Activated naive CD4-positive, alpha-beta T cell treated with anti-CD3 and anti-CD28 coated beads, Interleukin-2, amount 10 ng/mL, durations not matched to agents 7 days and 5 days (primary cell): ENCODE measurements at regions not wholly inside any gene's neighbourhood (a gene's known extent, or its start where the extent isn't known, plus 50 kb on each side); places are given as distances from the start of the nearest gene placed in this dataset.

ENCODE experiments used
- CTCF ChIA-PET: fragments of 350-600 bp; sonication (Branson Sonifier 250); formaldehyde crosslinking; loops from one replicate; lab custom pipeline; 2021; ENCODE audit warnings: antibody characterized with exemption; lab: Charles Lee
- DNase-seq: peaks from one replicate; pipeline ENCODE4 v3.0.0-alpha.2; 2020
- H3K27ac Mint-ChIP-seq: one replicate; pipeline ENCODE4 v1.8.0; 2021; ENCODE audit warnings: mild to moderate bottlenecking, moderate library complexity, mixed read lengths
- H3K27me3 Mint-ChIP-seq: one replicate; pipeline ENCODE4 v1.8.0; 2021; ENCODE audit warnings: mild to moderate bottlenecking, mixed read lengths
- H3K36me3 Mint-ChIP-seq: one replicate; pipeline ENCODE4 v1.8.0; 2021; ENCODE audit warnings: mixed read lengths
- H3K4me1 Mint-ChIP-seq: one replicate; pipeline ENCODE4 v1.8.0; 2021; ENCODE audit warnings: mixed read lengths
- H3K4me3 Mint-ChIP-seq: one replicate; pipeline ENCODE4 v1.8.0; 2021; ENCODE audit warnings: mild to moderate bottlenecking, moderate library complexity, mixed read lengths
- H3K9me3 Mint-ChIP-seq: one replicate; pipeline ENCODE4 v1.8.0; 2021; ENCODE audit warnings: mixed read lengths

DNA sequence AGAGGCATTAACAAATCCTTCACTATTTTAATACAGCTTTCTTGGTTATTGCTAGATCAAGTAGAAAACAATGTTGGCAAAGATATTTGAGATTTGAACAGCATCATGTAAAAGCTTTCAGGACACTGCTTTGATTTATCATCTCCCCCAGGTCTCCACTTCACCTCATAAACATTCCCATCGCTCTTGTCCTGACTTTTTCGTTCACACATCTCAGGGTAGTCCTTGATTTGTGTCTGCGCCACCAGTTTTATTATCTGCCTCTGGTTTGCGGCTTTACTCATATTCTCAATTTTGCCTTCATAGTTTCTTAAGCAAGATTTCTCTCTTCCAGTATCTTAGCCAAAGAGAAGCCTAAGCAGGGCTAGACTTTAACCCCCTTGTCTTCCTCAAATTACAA, 63.5 kb upstream of the ROR1 start:
- Mint-ChIP-seq H3K4me3 (no peak overlapping the region), H3K27ac (no peak overlapping the region), H3K4me1 (no peaks in the 10 kb centered on the region), H3K27me3 (peaks cover 14% of the 10 kb centered on the region), H3K36me3 (no peaks in the 10 kb centered on the region), H3K9me3 (no peaks in the 10 kb centered on the region)
- CTCF ChIA-PET: no interaction called here
- DNase-seq: no peak

DNA sequence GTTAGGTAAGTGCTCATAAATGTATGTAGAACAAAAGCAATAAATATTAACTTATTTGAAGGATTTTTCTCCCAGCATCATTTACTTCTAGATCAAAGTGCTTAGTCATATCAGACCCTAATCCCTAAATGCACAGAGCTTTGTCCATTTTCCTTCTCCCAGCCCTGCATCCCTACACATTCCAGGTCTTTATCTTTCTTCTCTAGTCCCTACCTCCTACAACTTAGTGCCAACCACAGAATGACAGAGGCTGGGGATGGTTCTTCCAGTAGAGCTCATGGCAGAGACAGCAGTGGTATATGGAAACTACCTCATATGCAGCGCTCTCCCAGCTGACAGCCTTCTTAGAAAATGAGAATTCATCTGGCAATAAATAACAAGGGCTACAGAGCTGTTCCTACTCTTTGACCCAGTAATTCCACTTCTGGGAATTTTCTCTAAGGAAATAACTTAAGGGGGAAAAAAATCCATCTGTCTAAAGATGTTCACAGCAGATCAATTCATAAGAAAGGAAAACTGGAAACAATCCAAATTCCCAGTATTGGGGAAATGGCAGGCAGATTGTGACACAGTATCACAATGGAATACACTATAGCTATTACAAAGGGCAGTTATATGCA, 62.9 kb upstream of the ROR1 start:
- peaks cover 18% of the 10 kb centered on the region for H3K27me3 Mint-ChIP-seq
- no peaks in the 10 kb centered on the region for H3K9me3 Mint-ChIP-seq
- H3K4me3 Mint-ChIP-seq: no peak overlapping the region
- CTCF ChIA-PET: no interaction called here
- DNase-seq: no peak
- no peaks in the 10 kb centered on the region for H3K36me3 Mint-ChIP-seq
- no peak overlapping the region for H3K27ac Mint-ChIP-seq
- no peaks in the 10 kb centered on the region for H3K4me1 Mint-ChIP-seq

DNA sequence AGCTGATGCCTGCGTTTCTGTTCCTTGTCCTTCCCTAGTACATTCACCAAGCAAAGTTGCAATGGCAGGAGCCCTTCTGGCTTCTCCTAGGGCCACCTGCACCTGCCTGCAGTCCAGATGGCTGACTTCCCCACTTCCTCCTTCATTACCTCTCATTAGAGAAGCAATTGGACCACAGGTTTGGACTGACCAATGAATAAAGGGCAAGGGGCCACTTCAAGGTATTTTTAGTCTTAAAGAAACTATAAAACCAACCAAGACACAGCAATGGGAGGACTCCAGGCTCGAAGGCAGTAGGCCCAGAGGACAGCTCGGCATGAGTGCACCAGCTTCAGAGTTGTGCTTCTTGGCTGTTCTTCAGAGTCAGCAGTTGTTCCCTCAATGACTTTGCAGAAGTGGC, 60.8 kb upstream of the ROR1 start:
- no peaks in the 10 kb centered on the region for H3K4me1 Mint-ChIP-seq
- no peaks in the 10 kb centered on the region for H3K36me3 Mint-ChIP-seq
- peaks cover 18% of the 10 kb centered on the region for H3K27me3 Mint-ChIP-seq
- no peak overlapping the region for H3K27ac Mint-ChIP-seq
- H3K4me3 Mint-ChIP-seq: no peak overlapping the region
- no peaks in the 10 kb centered on the region for H3K9me3 Mint-ChIP-seq
- no peak for DNase-seq
- CTCF ChIA-PET: interaction anchor here (0.5 to 0.8 kb wide), 2 partner anchors 21 to 1254 kb away, joined by 3 read pairs; no protein-coding TSS in a partner anchor

DNA sequence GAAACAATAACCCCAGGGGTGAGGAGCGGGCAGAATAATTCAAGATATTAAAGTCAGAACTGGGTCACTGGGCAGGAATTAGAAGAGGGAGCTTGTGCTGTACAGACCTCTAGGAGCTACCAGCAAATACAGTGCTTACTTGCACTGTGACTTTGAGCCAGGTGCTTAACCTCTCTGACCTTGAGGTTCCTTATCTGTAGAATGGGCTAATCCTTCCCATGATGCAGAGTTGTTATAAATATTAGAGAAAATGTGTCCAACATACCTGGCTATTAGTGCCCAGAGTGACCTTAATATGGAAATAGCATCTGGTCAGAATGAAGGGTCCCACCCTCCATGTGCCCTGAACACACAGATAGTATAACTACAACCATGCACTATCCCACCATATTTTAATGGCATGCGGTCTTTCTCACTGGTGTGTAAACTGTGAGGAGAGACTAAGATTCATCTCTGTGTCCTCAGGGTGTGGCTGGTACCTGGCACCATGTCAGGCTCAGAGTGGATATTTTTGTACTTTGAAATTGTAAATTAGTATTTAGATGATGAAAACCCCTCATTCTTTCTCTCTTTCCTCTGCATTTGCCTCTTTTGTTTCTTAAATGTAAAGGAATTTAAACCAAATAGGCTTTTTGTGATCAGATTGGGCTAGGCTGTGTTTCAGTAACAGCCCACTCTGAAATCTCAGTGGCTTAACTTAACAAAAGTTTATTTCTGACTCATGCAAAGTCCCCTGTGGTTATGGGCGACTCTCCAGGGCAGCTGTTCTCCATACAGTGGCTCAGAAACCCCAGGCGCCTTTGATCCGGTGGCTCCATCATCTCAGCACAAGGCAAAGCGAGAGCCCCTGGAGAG, 60.0 kb upstream of the ROR1 start:
- Mint-ChIP-seq H3K9me3 (no peaks in the 10 kb centered on the region), H3K27ac (no peak overlapping the region), H3K27me3 (peaks cover 15% of the 10 kb centered on the region), H3K36me3 (no peaks in the 10 kb centered on the region), H3K4me1 (no peaks in the 10 kb centered on the region), H3K4me3 (no peak overlapping the region)
- DNase-seq: no peak
- CTCF ChIA-PET: interaction anchor here (0.8 kb wide), 1 partner anchor 22 kb away, joined by 3 read pairs; no protein-coding TSS in a partner anchor

DNA sequence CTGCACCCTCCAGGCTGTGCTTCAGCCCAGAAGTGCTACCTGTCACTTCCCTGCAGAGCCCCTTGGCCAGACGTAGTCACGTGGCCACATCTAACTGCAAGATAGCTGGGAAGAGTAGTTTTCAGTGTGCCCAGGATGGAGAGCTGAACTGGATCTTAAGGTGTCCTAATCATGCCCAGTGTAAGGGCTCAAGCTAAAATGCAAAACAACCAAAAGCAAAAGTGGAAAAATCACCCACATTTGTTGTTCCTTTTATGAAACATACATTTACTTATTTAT, 59.4 kb upstream of the ROR1 start:
- H3K4me1 Mint-ChIP-seq: no peaks in the 10 kb centered on the region
- H3K4me3 Mint-ChIP-seq: no peak overlapping the region
- no peak for DNase-seq
- H3K27me3 Mint-ChIP-seq: peaks cover 12% of the 10 kb centered on the region
- H3K36me3 Mint-ChIP-seq: no peaks in the 10 kb centered on the region
- H3K27ac Mint-ChIP-seq: no peak overlapping the region
- H3K9me3 Mint-ChIP-seq: no peaks in the 10 kb centered on the region
- CTCF ChIA-PET: no interaction called here

DNA sequence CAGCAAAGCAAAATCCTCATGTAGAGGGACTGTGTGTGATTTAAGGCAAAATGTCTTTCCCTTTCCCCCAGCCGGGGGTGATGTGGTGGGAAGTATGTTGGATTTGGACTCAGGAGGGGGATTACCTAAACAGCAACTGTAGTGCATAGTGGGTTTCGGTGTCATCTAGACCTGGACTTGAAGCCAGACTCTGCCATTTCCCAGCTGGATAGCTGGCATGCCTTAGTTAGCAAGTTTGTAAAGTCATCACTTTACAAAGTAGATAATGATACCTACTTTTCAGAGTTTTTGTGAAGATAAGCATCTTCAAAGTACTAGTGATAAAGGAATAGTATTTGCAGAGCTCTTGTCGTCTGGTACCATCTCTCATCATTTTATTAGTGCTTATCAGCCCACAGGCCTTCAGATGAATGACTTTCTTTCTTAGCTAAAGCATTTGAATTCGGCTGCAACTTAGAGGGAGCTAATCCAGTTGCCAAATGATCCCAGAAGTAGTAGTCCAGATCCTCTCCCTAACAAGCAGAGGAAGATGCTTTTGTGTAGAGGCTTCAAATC, 56.2 kb upstream of the ROR1 start:
- no peaks in the 10 kb centered on the region for H3K36me3 Mint-ChIP-seq
- no peaks in the 10 kb centered on the region for H3K9me3 Mint-ChIP-seq
- no peak overlapping the region for H3K27ac Mint-ChIP-seq
- DNase-seq: no peak
- H3K4me1 Mint-ChIP-seq: no peaks in the 10 kb centered on the region
- no peak overlapping the region for H3K4me3 Mint-ChIP-seq
- CTCF ChIA-PET: interaction anchor here (1.3 kb wide), 1 partner anchor 420 kb away, joined by 3 read pairs; no protein-coding TSS in a partner anchor
- H3K27me3 Mint-ChIP-seq: peaks cover 12% of the 10 kb centered on the region

DNA sequence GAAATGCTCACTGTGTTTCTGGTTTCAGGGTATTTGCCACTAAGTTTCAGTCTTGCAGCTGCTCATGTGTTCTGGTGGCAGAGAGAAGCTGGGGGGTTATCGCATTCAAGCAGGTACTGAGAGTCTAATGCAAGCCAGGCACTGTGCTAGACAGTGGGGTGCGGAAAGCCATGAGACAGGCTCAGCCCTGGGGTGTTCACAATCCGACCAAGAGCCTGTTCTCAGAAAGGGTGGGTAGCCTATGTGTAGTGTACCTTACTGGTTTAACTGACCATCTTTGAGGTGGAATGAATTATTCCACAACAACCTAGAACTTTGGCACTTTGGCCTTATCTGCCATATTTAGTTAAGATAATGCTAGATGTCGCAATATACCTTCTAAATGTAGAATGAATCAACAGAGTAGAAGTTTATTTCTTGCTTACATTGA, 55.3 kb upstream of the ROR1 start:
- DNase-seq: no peak
- Mint-ChIP-seq H3K9me3 (no peaks in the 10 kb centered on the region), H3K4me1 (no peaks in the 10 kb centered on the region), H3K27ac (no peak overlapping the region), H3K36me3 (no peaks in the 10 kb centered on the region), H3K4me3 (no peak overlapping the region), H3K27me3 (peaks cover 13% of the 10 kb centered on the region)
- CTCF ChIA-PET: no interaction called here

DNA sequence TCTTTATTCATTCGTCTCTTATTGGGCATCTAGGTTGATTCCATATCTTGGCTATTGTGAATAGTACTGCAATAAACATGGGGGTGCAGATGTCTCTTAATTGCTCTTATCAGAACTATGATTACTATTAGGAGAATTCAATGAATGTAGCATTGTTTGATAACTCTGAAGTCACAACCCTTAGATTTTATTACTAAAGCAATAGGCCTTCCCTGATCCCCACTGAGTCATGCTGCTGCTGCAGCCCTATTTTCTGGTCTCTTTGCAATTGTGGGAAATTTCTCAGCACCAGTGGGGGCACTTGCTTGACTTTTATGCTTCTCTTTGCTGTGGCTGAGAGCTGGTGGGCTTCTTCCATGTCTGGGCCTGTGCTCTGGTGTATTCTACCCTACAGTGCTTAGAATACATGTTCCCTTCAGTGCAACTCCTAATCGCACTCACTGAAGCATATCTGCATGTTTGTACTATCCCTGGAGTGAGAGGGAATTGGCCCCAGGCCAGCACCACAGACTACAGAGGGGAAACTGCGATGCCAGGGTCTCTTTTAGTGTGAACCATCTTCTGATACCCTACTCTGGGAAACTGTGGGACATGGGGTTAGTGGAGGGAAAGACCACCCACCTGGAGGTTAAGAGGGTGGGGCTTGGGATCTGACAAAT, 52.2 kb upstream of the ROR1 start:
- H3K9me3 Mint-ChIP-seq: no peaks in the 10 kb centered on the region
- H3K27me3 Mint-ChIP-seq: peaks cover 4% of the 10 kb centered on the region
- no peak for DNase-seq
- H3K4me3 Mint-ChIP-seq: no peak overlapping the region
- no peaks in the 10 kb centered on the region for H3K36me3 Mint-ChIP-seq
- CTCF ChIA-PET: interaction anchor here (1.0 kb wide), 1 partner anchor 26 kb away, joined by 3 read pairs; no protein-coding TSS in a partner anchor
- no peak overlapping the region for H3K27ac Mint-ChIP-seq
- H3K4me1 Mint-ChIP-seq: no peaks in the 10 kb centered on the region

DNA sequence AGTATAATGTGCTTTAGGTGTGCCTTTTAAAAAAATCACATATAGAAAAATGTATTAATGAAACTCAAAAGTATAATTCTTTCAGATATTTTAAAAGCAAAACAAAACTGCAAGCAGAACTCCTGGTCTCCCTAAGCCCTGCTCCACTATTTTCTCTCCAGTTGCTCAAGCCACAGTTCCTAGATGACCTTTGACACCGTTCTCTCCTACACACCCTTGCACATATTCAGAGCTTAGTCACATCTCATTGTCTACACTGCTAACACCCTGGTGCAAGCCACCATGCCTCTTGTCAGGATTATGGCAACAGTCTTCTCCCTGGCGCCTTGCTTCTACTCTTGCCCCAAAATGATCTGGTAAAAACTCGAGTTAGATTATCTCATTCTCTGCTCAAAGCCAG, 50.2 kb upstream of the ROR1 start:
- Mint-ChIP-seq H3K27ac (no peak overlapping the region), H3K4me1 (no peaks in the 10 kb centered on the region), H3K9me3 (no peaks in the 10 kb centered on the region), H3K4me3 (no peak overlapping the region), H3K36me3 (no peaks in the 10 kb centered on the region), H3K27me3 (peaks cover 9% of the 10 kb centered on the region)
- no peak for DNase-seq
- CTCF ChIA-PET: no interaction called here
